ENCODE measurements at regions not wholly inside any gene's neighbourhood (a gene's known extent, or its start where the extent isn't known, plus 50 kb on each side); places are given as distances from the start of the nearest gene placed in this dataset.

GRCh38 chr20:47974234-47974878, 189.1 kb upstream of the SULF2 start:
- no peak for TF ChIP-seq CTCF (conservative IDR thresholded peaks at IDR 0.05; ENCODE audit: low read length)
- TF ChIP-seq EZH2phosphoT487 (IDR thresholded peaks at IDR 0.05; ENCODE audit: borderline replicate concordance): no peak
